Neural cell (in vitro differentiated cells): ENCODE measurements at regions not wholly inside any gene's neighbourhood (a gene's known extent, or its start where the extent isn't known, plus 50 kb on each side); places are given as distances from the start of the nearest gene placed in this dataset.

Experiments used
- H2AFZ ChIP-seq: fragments of 200-600, 300-800 bp; sonication (generic), shearing (Covaris generic); 2 replicates; pipeline ENCODE4 v1.6.0; 2014; ENCODE audit warnings: low read depth, mild to moderate bottlenecking, antibody characterized with exemption, low read length, moderate library complexity
- H3F3A ChIP-seq: fragments of 200-600 bp; shearing (Covaris generic); 2 replicates; pipeline ENCODE4 v1.6.1; 2016; ENCODE audit warnings: mild to moderate bottlenecking, moderate library complexity, mixed read lengths, antibody characterized with exemption, low read length; ENCODE audit not compliant: insufficient read depth, poor library complexity, severe bottlenecking
- H3K27ac ChIP-seq: fragments of 200-600, 300-800 bp; sonication (generic), shearing (Covaris generic); 2 replicates; pipeline ENCODE4 v1.5.1; 2014; ENCODE audit warnings: mild to moderate bottlenecking, low read length, moderate library complexity
- H3K27me3 ChIP-seq: fragments of 300-800, 200-600 bp; sonication (generic), shearing (Covaris generic); 2 replicates; pipeline ENCODE4 v1.6.0; 2014; ENCODE audit warnings: mild to moderate bottlenecking, low read depth, low read length, moderate library complexity; ENCODE audit not compliant: insufficient read depth
- H3K36me3 ChIP-seq: fragments of 300-800, 200-600 bp; sonication (generic), shearing (Covaris generic); 2 replicates; pipeline ENCODE4 v1.5.1; 2014; ENCODE audit warnings: mild to moderate bottlenecking, antibody characterized with exemption, low read length, moderate library complexity; ENCODE audit not compliant: insufficient read depth
- H3K4me2 ChIP-seq: fragments of 300-800, 200-600 bp; sonication (generic), shearing (Covaris generic); 2 replicates; pipeline ENCODE4 v1.6.0; 2014; ENCODE audit warnings: mild to moderate bottlenecking, low read length
- H3K4me3 ChIP-seq: fragments of 300-800, 200-600 bp; sonication (generic), shearing (Covaris generic); 2 replicates; pipeline ENCODE4 v1.5.1; 2014; ENCODE audit warnings: mild to moderate bottlenecking, low read length, moderate library complexity
- H3K79me2 ChIP-seq: fragments of 200-600 bp; shearing (Covaris generic); replicated peaks from 2 replicates; pipeline ENCODE4 v1.6.0; 2014; ENCODE audit warnings: mild to moderate bottlenecking, low read length, moderate library complexity; ENCODE audit not compliant: insufficient read depth
- H3K9ac ChIP-seq: fragments of 300-800, 200-600 bp; sonication (generic), shearing (Covaris generic); 2 replicates; pipeline ENCODE4 v1.6.1; 2016; ENCODE audit warnings: mild to moderate bottlenecking, low read length, mixed read lengths
- H3K9me2 ChIP-seq: fragments of 200-600 bp; shearing (Covaris generic); 2 replicates; pipeline ENCODE4 v1.6.1; 2016; ENCODE audit warnings: mild to moderate bottlenecking, low read length, mixed read lengths; ENCODE audit not compliant: insufficient read depth
- H3K9me3 ChIP-seq: fragments of 200-600, 300-800 bp; sonication (generic), shearing (Covaris generic); 2 replicates; pipeline ENCODE4 v1.6.1; 2016; ENCODE audit warnings: mild to moderate bottlenecking, mixed run types, low read length, moderate library complexity, mixed read lengths
- H4K20me1 ChIP-seq: fragments of 200-600 bp; shearing (Covaris generic); 2 replicates; pipeline ENCODE4 v1.6.1; 2016; ENCODE audit warnings: mild to moderate bottlenecking, mixed run types; ENCODE audit not compliant: insufficient read depth
- CTCF ChIP-seq: fragments of 450-650 bp; IDR thresholded peaks from 2 replicates; pipeline ENCODE4 v1.5.1; 2014; ENCODE audit warnings: antibody characterized with exemption, mild to moderate bottlenecking, moderate library complexity; ENCODE audit not compliant: poor library complexity, severe bottlenecking
- EP300 ChIP-seq: fragments of 450-650 bp; conservative IDR thresholded peaks from 2 replicates; pipeline ENCODE4 v1.6.1; 2014; ENCODE audit warnings: antibody characterized with exemption, mild to moderate bottlenecking, moderate library complexity; ENCODE audit not compliant: poor library complexity, severe bottlenecking
- EZH2 ChIP-seq: fragments of 200-600, 300-800 bp; shearing (Covaris generic), sonication (generic); IDR thresholded peaks from 2 replicates; pipeline ENCODE4 v1.6.1; 2014; ENCODE audit warnings: antibody characterized with exemption, low read length, borderline replicate concordance, mild to moderate bottlenecking; ENCODE audit not compliant: insufficient read depth, poor library complexity, severe bottlenecking
- MXI1 ChIP-seq: fragments of 450-650 bp; conservative IDR thresholded peaks from 2 replicates; pipeline ENCODE4 v1.6.1; 2014; ENCODE audit warnings: antibody characterized with exemption, mild to moderate bottlenecking; ENCODE audit not compliant: poor library complexity, severe bottlenecking
- POLR2AphosphoS5 ChIP-seq: IDR thresholded peaks from 2 replicates; pipeline ENCODE4 v1.6.1; 2012
- RAD21 ChIP-seq: fragments of 450-650 bp; conservative IDR thresholded peaks from 2 replicates; pipeline ENCODE4 v1.6.1; 2014; ENCODE audit warnings: antibody characterized with exemption, mild to moderate bottlenecking, moderate library complexity
- SMC3 ChIP-seq: fragments of 450-650 bp; conservative IDR thresholded peaks from 2 replicates; pipeline ENCODE4 v1.6.1; 2014; ENCODE audit warnings: antibody characterized with exemption, mild to moderate bottlenecking, moderate library complexity; ENCODE audit not compliant: poor library complexity
- TAF1 ChIP-seq: IDR thresholded peaks from 2 replicates; pipeline ENCODE4 v1.6.1; 2012; ENCODE audit warnings: low read depth
- TF ChIP-seq, protein P1 (sequence below): IDR thresholded peaks from 2 replicates; pipeline ENCODE4 v1.6.1; 2012; ENCODE audit warnings: borderline replicate concordance

GRCh38 chr2:12455661-12456060, 261.1 kb upstream of the TRIB2 start:
- H3F3A ChIP-seq: no peaks in the 10 kb centered on the region
- H3K36me3 ChIP-seq: no peaks in the 10 kb centered on the region
- no peak overlapping the region for H3K9ac ChIP-seq
- no peaks in the 10 kb centered on the region for H3K79me2 ChIP-seq
- no peaks in the 10 kb centered on the region for H3K9me2 ChIP-seq
- no peak overlapping the region for H3K4me2 ChIP-seq
- H3K27me3 ChIP-seq: no peaks in the 10 kb centered on the region
- no peak overlapping the region for H3K27ac ChIP-seq
- no peaks in the 10 kb centered on the region for H3K9me3 ChIP-seq
- TF ChIP-seq EZH2 (no peak), TAF1 (no peak), SMC3 (no peak), CTCF (no peak), POLR2AphosphoS5 (no peak), RAD21 (no peak), EP300 (no peak), MXI1 (no peak)
- TF ChIP-seq, protein P1, sequence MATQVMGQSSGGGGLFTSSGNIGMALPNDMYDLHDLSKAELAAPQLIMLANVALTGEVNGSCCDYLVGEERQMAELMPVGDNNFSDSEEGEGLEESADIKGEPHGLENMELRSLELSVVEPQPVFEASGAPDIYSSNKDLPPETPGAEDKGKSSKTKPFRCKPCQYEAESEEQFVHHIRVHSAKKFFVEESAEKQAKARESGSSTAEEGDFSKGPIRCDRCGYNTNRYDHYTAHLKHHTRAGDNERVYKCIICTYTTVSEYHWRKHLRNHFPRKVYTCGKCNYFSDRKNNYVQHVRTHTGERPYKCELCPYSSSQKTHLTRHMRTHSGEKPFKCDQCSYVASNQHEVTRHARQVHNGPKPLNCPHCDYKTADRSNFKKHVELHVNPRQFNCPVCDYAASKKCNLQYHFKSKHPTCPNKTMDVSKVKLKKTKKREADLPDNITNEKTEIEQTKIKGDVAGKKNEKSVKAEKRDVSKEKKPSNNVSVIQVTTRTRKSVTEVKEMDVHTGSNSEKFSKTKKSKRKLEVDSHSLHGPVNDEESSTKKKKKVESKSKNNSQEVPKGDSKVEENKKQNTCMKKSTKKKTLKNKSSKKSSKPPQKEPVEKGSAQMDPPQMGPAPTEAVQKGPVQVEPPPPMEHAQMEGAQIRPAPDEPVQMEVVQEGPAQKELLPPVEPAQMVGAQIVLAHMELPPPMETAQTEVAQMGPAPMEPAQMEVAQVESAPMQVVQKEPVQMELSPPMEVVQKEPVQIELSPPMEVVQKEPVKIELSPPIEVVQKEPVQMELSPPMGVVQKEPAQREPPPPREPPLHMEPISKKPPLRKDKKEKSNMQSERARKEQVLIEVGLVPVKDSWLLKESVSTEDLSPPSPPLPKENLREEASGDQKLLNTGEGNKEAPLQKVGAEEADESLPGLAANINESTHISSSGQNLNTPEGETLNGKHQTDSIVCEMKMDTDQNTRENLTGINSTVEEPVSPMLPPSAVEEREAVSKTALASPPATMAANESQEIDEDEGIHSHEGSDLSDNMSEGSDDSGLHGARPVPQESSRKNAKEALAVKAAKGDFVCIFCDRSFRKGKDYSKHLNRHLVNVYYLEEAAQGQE: no peak
- no peak overlapping the region for H3K4me3 ChIP-seq
- H4K20me1 ChIP-seq: no peaks in the 10 kb centered on the region
- H2AFZ ChIP-seq: no peak overlapping the region

- Histone ChIP-seq H2AFZ (no peak overlapping the region), H3K9me3 (no peaks in the 10 kb centered on the region), H3K4me3 (no peak overlapping the region), H4K20me1 (no peaks in the 10 kb centered on the region), H3K36me3 (no peaks in the 10 kb centered on the region), H3K27me3 (no peaks in the 10 kb centered on the region), H3K9ac (no peak overlapping the region), H3F3A (no peaks in the 10 kb centered on the region), H3K27ac (no peak overlapping the region), H3K79me2 (no peaks in the 10 kb centered on the region), H3K4me2 (no peak overlapping the region), H3K9me2 (no peaks in the 10 kb centered on the region)
- no peak for TF ChIP-seq CTCF
- no peak for TF ChIP-seq RAD21
- TF ChIP-seq SMC3: no peak
- no peak for TF ChIP-seq TAF1
- TF ChIP-seq EZH2: no peak
- TF ChIP-seq, protein P1: no peak
- no peak for TF ChIP-seq MXI1
- no peak for TF ChIP-seq POLR2AphosphoS5
- TF ChIP-seq EP300: no peak
These were observed 260.2 kb upstream of the TRIB2 start for GRCh38 chr2:12456293-12457106.
